ENCODE measurements at regions not wholly inside any gene's neighbourhood (a gene's known extent, or its start where the extent isn't known, plus 50 kb on each side); places are given as distances from the start of the nearest gene placed in this dataset.

- no peak overlapping the region for H3K27ac ChIP-seq (ENCODE audit: low read depth, low read length)
- H3K79me2 ChIP-seq (ENCODE audit: control insufficient read depth, insufficient read depth, low read length, unreplicated experiment), result no peaks in the 10 kb centered on the region
- H3K4me3 ChIP-seq (ENCODE audit: low read depth, low read length), result peak overlapping the region; percentile 47; the same call in 1 of the 2 replicates
- no peaks in the 10 kb centered on the region for H3K36me3 ChIP-seq (ENCODE audit: insufficient read depth, low read length)
- no peaks in the 10 kb centered on the region for H3K27me3 ChIP-seq (ENCODE audit: insufficient read depth, low read length)
- peak overlapping the region; percentile 84 for H2AFZ ChIP-seq (ENCODE audit: low read length, unreplicated experiment)
- H3K4me1 ChIP-seq (ENCODE audit: control insufficient read depth, insufficient read depth, low read length, unreplicated experiment), result peaks cover 3% of the 10 kb centered on the region
These were observed 126.7 kb upstream of the STX18 start for GRCh38 chr4:4668355-4669210.

- H3K27ac ChIP-seq (ENCODE audit: low read depth, low read length), result no peak overlapping the region
- H3K4me3 ChIP-seq (ENCODE audit: low read depth, low read length), result no peak overlapping the region
These were observed 125.8 kb upstream of the STX18 start for GRCh38 chr4:4667622-4668081.

DNA sequence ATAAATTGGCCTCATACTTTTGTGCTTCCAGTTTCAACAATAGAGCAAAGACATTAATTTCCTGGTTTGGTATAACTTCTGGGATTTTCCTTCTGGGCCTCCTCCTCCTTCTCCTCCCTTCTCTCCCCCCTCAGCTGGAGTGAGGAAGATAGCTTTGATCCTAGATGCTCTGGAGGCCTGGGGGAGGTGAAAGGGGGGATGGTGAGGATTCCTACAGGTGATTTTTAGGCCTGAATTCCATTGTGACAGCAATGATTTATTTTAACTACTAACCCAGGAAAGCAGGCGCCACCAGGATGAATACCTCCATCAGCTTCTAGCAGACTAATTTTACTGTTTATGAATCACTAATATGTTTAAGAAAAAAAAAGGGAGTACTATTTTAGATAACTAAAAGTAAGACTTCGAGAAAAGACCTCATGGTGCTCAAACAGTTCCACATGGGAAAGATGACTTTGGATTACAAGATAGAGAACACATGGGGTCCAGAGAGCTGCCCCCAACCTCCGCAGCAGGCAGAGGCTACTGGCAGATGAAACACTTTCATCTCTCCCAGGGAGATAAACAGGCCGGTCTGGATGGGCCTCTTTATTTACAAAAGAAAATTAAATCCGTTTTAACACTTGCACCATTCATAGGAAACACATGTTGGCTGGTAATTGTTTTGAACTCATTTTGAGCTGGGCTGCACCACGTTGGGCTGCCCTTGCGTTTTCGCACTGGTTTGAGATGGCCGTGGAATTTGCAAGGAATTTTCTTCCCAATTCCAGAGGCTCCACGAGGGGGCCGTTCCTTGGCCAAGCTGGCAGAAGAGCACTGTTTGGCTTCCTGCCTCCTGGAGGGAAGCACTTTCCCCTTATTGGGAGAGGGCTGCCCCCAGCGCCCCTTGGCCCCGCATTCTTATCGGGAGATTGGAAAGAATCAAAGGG, 125.1 kb upstream of the STX18 start:
- no peaks in the 10 kb centered on the region for H3K36me3 ChIP-seq (ENCODE audit: insufficient read depth, low read length)
- no peak overlapping the region for H3K4me3 ChIP-seq (ENCODE audit: low read depth, low read length)
- H3K4me1 ChIP-seq (ENCODE audit: control insufficient read depth, insufficient read depth, low read length, unreplicated experiment), result peaks cover 18% of the 10 kb centered on the region
- no peaks in the 10 kb centered on the region for H3K79me2 ChIP-seq (ENCODE audit: control insufficient read depth, insufficient read depth, low read length, unreplicated experiment)
- no peak overlapping the region for H3K27ac ChIP-seq (ENCODE audit: low read depth, low read length)
- H3K27me3 ChIP-seq (ENCODE audit: insufficient read depth, low read length), result no peaks in the 10 kb centered on the region
- H2AFZ ChIP-seq (ENCODE audit: low read length, unreplicated experiment), result no peak overlapping the region

More at GRCh38 chr4:4667622-4668081, 125.8 kb upstream of the STX18 start:
- Histone ChIP-seq H3K27me3 (ENCODE audit: insufficient read depth, low read length) (no peaks in the 10 kb centered on the region), H3K4me1 (ENCODE audit: control insufficient read depth, insufficient read depth, low read length, unreplicated experiment) (peaks cover 11% of the 10 kb centered on the region), H3K36me3 (ENCODE audit: insufficient read depth, low read length) (no peaks in the 10 kb centered on the region), H3K79me2 (ENCODE audit: control insufficient read depth, insufficient read depth, low read length, unreplicated experiment) (no peaks in the 10 kb centered on the region), H2AFZ (ENCODE audit: low read length, unreplicated experiment) (no peak overlapping the region)

GRCh38 chr4:4666187-4666586, 124.3 kb upstream of the STX18 start:
- Histone ChIP-seq H3K4me1 (ENCODE audit: control insufficient read depth, insufficient read depth, low read length, unreplicated experiment) (peaks cover 26% of the 10 kb centered on the region), H3K27me3 (ENCODE audit: insufficient read depth, low read length) (no peaks in the 10 kb centered on the region), H3K36me3 (ENCODE audit: insufficient read depth, low read length) (no peaks in the 10 kb centered on the region), H3K4me3 (ENCODE audit: low read depth, low read length) (no peak overlapping the region), H3K27ac (ENCODE audit: low read depth, low read length) (no peak overlapping the region), H3K79me2 (ENCODE audit: control insufficient read depth, insufficient read depth, low read length, unreplicated experiment) (no peaks in the 10 kb centered on the region), H2AFZ (ENCODE audit: low read length, unreplicated experiment) (no peak overlapping the region)

DNA sequence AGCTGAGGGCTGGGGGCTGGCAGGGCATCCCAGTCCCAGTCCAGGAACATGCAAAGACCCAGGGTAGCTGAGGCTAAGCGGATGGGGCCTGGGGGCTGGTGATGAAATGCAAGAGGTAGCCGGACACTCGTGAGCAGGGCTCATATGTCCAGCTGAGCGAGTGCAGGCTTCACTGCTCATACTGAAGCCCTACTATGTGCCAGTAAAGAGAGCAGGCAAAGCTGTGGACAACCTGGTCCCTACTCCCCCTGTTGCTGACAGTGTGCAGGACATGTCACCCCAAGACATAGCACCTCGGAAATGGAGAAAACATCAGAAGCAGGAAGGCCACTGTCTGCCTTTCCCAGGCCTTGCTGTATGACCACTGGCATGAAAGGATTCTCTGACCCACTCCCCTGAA, 122.4 kb upstream of the STX18 start:
- no peak overlapping the region for H3K4me3 ChIP-seq (ENCODE audit: low read depth, low read length)
- no peak overlapping the region for H3K27ac ChIP-seq (ENCODE audit: low read depth, low read length)

GRCh38 chr4:4663028-4663427, 121.2 kb upstream of the STX18 start:
- Histone ChIP-seq H3K4me3 (ENCODE audit: low read depth, low read length) (0 out of 2 replicates have a peak overlapping the region, but pooled peaks have one; percentile 35), H3K4me1 (ENCODE audit: control insufficient read depth, insufficient read depth, low read length, unreplicated experiment) (peaks cover 44% of the 10 kb centered on the region), H3K79me2 (ENCODE audit: control insufficient read depth, insufficient read depth, low read length, unreplicated experiment) (no peaks in the 10 kb centered on the region), H3K27me3 (ENCODE audit: insufficient read depth, low read length) (no peaks in the 10 kb centered on the region), H3K27ac (ENCODE audit: low read depth, low read length) (peak overlapping the region; percentile 2; the same call in 1 of the 2 replicates), H3K36me3 (ENCODE audit: insufficient read depth, low read length) (no peaks in the 10 kb centered on the region), H2AFZ (ENCODE audit: low read length, unreplicated experiment) (no peak overlapping the region)

More for the DNA sequence above, 122.4 kb upstream of the STX18 start:
- Histone ChIP-seq H3K36me3 (ENCODE audit: insufficient read depth, low read length) (no peaks in the 10 kb centered on the region), H3K27me3 (ENCODE audit: insufficient read depth, low read length) (no peaks in the 10 kb centered on the region), H3K4me1 (ENCODE audit: control insufficient read depth, insufficient read depth, low read length, unreplicated experiment) (peaks cover 44% of the 10 kb centered on the region), H2AFZ (ENCODE audit: low read length, unreplicated experiment) (no peak overlapping the region), H3K79me2 (ENCODE audit: control insufficient read depth, insufficient read depth, low read length, unreplicated experiment) (no peaks in the 10 kb centered on the region)

- H3K4me3 ChIP-seq (ENCODE audit: low read depth, low read length), result no peak overlapping the region
- no peaks in the 10 kb centered on the region for H3K79me2 ChIP-seq (ENCODE audit: control insufficient read depth, insufficient read depth, low read length, unreplicated experiment)
These were observed 120.4 kb upstream of the STX18 start for GRCh38 chr4:4662230-4662629.

GRCh38 chr4:4659871-4660651, 118.2 kb upstream of the STX18 start:
- no peaks in the 10 kb centered on the region for H3K79me2 ChIP-seq (ENCODE audit: control insufficient read depth, insufficient read depth, low read length, unreplicated experiment)
- H2AFZ ChIP-seq (ENCODE audit: low read length, unreplicated experiment), result peak overlapping the region; percentile 55
- peak overlapping the region; percentile 62; the same call in 1 of the 2 replicates for H3K4me3 ChIP-seq (ENCODE audit: low read depth, low read length)
- no peaks in the 10 kb centered on the region for H3K36me3 ChIP-seq (ENCODE audit: insufficient read depth, low read length)
- peak overlapping the region; percentile 99 for H3K27ac ChIP-seq (ENCODE audit: low read depth, low read length)
- peaks cover 44% of the 10 kb centered on the region for H3K4me1 ChIP-seq (ENCODE audit: control insufficient read depth, insufficient read depth, low read length, unreplicated experiment)
- no peaks in the 10 kb centered on the region for H3K27me3 ChIP-seq (ENCODE audit: insufficient read depth, low read length)

More at GRCh38 chr4:4662230-4662629, 120.4 kb upstream of the STX18 start:
- Histone ChIP-seq H3K4me1 (ENCODE audit: control insufficient read depth, insufficient read depth, low read length, unreplicated experiment) (peaks cover 44% of the 10 kb centered on the region), H3K27me3 (ENCODE audit: insufficient read depth, low read length) (no peaks in the 10 kb centered on the region), H2AFZ (ENCODE audit: low read length, unreplicated experiment) (no peak overlapping the region), H3K27ac (ENCODE audit: low read depth, low read length) (peak overlapping the region; percentile 2; the same call in 1 of the 2 replicates), H3K36me3 (ENCODE audit: insufficient read depth, low read length) (no peaks in the 10 kb centered on the region)

DNA sequence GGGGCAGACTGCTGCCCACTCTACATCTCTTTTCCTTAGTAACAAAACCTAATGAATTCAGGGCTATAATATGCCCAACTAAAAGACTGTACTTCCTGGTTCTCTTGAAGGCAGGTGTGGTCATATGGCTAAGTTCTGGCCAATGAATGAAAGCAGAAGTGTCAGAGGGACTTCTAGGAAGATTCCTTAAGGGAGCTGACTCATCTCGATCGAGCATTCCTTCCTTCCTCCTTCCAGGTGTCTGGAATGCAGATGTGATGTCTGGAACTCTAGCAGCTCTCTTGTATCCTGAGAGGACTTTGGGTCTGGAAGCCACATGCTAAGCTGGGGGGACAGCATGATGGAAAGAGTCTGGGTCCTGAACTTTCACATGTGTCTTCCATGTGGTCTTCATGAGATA, 116.2 kb upstream of the STX18 start:
- no peak overlapping the region for H3K4me3 ChIP-seq (ENCODE audit: low read depth, low read length)
- peaks cover 37% of the 10 kb centered on the region for H3K4me1 ChIP-seq (ENCODE audit: control insufficient read depth, insufficient read depth, low read length, unreplicated experiment)
- no peak overlapping the region for H3K27ac ChIP-seq (ENCODE audit: low read depth, low read length)
- no peaks in the 10 kb centered on the region for H3K27me3 ChIP-seq (ENCODE audit: insufficient read depth, low read length)
- no peak overlapping the region for H2AFZ ChIP-seq (ENCODE audit: low read length, unreplicated experiment)
- H3K79me2 ChIP-seq (ENCODE audit: control insufficient read depth, insufficient read depth, low read length, unreplicated experiment), result no peaks in the 10 kb centered on the region
- no peaks in the 10 kb centered on the region for H3K36me3 ChIP-seq (ENCODE audit: insufficient read depth, low read length)

GRCh38 chr4:4656977-4657376, 115.1 kb upstream of the STX18 start:
- Histone ChIP-seq H3K4me1 (ENCODE audit: control insufficient read depth, insufficient read depth, low read length, unreplicated experiment) (peaks cover 26% of the 10 kb centered on the region), H3K36me3 (ENCODE audit: insufficient read depth, low read length) (no peaks in the 10 kb centered on the region), H3K27ac (ENCODE audit: low read depth, low read length) (no peak overlapping the region), H2AFZ (ENCODE audit: low read length, unreplicated experiment) (no peak overlapping the region), H3K79me2 (ENCODE audit: control insufficient read depth, insufficient read depth, low read length, unreplicated experiment) (no peaks in the 10 kb centered on the region), H3K27me3 (ENCODE audit: insufficient read depth, low read length) (no peaks in the 10 kb centered on the region), H3K4me3 (ENCODE audit: low read depth, low read length) (no peak overlapping the region)

Measured in ACC112 (cell line).